ENCODE measurements at regions not wholly inside any gene's neighbourhood (a gene's known extent, or its start where the extent isn't known, plus 50 kb on each side); places are given as distances from the start of the nearest gene placed in this dataset.

DNA sequence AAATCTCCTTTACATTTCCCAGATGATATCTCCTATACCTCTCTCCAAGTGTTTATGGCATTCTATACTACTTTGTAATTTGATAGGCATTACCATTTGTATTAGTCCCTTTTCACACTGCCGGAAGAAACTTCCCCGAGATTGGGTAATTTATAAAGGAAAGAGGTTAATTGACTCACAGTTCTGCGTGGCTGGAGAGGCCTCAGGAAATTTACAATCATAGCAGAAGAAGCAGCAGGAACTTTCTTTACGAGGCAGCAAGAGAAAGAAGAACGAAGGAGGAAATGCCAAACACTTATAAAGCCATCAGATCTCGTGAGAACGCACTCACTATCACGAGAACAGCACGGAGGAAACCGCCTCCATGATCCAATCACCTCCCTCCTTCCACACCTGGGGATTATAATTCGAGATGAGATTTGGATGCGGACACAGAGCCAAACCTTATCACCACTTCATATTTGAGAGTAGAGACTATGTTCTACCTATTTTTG, 1194.6 kb downstream of the SORCS1 start:
- DNase-seq: no peak

DNA sequence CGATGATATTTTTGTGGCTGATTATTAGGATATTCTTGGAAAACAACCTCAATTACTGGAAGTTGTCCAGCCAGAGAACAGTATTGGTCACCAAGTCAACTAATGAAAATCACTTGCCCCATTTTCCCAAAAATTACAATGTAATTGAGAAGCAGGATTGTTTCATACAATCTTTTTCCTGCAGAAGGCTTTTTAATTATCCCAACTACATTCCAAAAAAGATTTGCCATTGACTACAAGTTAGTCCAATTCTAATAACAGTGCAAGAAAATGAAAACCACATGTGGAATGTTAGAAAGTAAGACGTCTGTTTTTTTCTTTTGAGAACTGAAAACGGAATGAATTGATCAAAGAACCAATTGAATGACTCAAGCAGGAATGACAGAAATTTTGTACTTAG, 1195.8 kb downstream of the SORCS1 start:
- no peak for DNase-seq

DNA sequence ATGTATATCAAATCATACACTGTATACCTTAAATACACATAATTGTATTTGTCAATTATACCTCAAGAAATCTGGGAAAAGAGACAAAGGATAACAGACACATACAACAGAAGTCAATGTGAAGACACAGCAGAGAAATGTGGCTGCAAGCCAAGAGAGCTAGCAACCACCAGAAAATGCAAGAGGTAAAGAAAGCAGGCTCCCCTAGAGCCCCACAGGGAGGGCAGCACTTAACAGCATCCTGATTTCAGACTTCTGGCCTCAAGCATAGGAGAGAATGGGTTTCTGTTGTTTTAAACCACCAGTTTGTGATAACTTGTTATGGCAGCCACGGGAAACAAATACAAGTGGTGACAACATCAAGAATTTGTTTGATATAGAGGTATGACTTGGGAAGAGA, 1197.2 kb downstream of the SORCS1 start:
- no peak for DNase-seq

DNA sequence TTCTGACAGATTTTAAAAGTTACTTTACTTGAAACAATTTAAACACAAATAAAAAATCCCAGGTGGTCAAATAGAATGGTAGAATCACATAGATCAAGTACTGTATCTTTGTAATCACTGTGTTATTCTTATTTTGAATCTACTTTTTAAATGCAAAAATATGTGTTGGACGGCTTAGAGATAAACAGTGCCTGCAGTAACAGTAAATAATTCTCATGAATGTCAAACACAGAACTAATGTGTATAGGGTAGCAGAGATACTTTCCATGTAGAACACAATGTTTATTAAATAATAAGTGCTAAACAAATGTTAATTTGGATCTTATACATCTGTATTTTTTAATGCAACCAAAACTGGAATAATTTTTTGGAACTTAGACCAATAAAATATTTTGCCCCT, 1199.4 kb downstream of the SORCS1 start:
- no peak for DNase-seq

DNA sequence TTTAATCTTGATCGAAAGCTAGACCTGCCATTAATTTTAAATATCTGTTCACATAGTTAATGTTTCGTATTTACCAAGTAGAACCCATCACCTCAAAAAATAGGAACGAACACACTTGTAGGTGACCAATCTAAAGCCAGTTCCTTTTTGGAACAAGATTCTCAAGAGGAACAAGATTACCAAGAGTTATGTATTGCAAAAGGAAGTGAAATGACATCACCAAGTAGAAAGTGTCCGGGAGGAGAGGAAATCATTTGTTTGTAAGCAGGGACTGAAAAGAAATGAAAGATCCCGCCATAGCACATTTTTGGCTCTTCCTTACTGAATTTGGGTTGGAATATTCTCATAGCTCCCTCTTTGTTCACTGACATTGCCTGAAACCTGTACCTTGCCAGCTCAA, 1200.5 kb downstream of the SORCS1 start:
- DNase-seq: no peak

DNA sequence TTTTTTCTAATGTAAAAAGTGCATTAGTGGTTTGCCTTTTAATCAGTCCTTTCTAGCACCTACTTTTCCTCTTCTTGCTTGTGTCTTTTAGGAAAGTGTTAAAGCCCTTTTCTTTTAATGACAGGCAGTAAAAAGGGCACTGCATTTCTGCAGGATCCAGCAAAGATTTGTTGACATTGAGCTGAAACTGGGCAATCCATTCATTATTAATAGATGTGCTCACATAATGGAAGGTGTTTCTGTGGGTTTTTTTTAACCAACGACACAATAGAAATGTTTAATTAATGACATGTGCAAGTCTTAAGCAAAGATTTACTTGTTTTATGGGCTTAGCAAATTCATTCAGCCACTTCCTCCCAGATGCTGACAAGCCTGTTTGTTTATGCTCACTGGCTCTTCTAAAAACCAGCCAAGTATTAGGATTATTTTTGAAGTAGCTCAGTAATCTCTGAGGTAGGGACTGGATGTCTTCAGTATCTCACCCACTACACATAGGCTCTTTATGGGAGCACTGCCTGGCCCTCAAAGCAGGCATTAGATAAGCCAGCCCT, 1201.1 kb downstream of the SORCS1 start:
- no peak for DNase-seq

DNA sequence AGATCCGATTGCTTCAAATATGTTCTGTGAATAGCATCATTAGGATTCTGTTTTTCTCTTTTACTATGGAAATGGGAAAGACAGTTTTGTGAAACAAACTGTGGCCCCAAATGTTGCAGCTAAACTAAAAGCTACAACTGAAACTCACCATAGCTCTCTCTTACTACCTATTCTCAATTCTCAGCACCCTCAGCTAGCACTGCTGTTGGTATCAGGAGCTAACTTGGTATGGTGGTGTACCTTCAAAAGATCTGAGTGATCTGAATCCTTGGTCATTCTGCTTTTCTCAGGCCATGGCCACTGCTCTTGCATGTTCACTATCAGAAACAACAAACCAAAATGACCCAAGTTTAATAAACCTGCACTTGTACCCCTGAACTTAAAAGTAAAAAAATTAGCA, 1208.0 kb downstream of the SORCS1 start:
- DNase-seq: no peak

DNA sequence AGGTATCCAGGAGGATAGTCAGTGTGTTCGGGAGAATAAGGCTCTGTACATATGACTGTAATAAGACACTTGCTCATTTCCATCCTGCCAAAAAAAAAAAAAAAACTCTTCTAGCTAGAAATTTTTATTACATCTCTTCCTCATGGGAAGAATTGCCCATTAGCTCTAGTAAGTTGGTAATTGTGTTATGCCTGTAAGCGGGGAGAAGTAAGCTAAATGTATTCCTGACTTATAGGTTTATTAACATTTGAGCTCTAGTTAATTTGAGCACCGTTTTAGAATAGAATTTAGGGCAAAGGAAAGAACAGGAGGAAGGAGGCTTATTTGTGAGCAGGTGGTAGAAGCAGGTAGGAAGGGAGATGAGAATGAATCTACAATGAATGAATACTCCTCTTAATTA, 1210.6 kb downstream of the SORCS1 start:
- DNase-seq: no peak

DNA sequence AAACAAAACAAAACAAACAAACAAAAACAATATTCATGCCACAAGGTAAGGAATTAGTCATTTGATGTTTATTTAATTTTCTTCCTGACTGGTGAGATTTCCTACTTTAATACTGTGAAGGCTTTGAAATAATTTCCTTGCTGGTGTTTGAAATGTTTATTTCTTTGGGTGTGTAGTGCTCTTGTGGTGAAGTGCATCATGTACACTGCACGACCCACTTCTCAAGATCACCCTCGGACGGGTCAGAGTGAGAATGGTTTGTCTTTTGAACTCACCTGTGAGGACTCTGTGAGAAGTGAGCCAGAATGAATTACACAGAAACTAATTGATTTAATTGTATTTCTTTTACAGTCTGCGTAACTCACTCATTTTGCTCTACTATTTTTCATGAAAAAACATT, 1211.5 kb downstream of the SORCS1 start:
- DNase-seq: no peak

DNA sequence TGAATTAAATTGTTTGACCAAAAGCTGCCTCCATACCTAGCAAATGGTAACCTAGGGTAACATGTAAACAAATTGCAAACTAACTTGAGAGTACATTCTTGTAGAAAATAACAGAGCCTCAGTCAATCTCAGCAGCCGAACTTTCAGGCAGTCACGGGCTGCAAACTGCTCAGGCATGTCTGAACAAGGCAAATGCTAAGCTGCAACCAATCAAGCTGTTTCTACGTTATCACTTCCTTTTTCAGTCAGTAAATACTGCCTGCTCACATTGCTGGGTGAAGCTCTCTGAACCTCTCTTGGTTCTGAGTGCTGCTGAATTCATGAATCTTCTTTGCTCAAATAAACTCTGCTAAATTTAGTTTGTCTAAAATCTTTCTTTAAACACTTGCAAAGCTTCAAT, 1212.4 kb downstream of the SORCS1 start:
- DNase-seq: peak; percentile 39

DNA sequence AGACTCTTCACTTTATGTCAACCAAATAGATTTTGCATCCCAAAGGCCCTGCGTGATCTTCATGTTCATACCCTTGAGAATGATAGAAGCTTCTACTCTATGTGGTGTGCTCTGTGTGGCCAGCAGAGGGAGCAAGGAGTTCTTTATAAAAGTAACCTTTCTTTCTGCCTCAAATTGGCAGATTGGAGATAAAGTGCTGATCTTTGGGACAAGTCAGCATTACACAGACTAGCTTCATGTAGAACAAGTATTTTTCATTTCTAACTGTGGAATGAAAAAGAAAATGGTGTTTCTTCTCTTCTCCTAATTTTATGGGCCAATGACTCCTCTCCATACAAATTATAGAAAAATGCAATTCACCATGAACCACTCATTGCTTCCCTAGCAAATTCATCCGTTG, 1214.1 kb downstream of the SORCS1 start:
- peak; percentile 42 for DNase-seq

DNA sequence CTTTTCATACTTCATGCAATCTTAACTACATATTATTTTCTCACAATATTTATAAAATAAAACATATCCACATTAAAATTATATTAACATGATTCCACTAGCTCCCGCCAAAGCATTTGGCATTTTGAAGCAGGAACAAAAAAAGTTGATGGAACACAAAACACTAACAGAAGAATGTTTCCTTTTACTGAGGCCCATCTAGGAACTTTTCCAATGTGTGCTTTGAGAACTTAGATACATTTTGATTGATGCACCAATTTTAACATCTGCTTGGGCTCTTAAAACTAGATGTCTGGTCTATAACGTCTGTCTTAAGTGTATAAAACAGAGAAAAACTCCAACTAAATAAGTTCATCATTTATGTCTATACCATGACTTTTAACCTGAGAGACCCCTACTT, 1214.8 kb downstream of the SORCS1 start:
- DNase-seq: no peak

DNA sequence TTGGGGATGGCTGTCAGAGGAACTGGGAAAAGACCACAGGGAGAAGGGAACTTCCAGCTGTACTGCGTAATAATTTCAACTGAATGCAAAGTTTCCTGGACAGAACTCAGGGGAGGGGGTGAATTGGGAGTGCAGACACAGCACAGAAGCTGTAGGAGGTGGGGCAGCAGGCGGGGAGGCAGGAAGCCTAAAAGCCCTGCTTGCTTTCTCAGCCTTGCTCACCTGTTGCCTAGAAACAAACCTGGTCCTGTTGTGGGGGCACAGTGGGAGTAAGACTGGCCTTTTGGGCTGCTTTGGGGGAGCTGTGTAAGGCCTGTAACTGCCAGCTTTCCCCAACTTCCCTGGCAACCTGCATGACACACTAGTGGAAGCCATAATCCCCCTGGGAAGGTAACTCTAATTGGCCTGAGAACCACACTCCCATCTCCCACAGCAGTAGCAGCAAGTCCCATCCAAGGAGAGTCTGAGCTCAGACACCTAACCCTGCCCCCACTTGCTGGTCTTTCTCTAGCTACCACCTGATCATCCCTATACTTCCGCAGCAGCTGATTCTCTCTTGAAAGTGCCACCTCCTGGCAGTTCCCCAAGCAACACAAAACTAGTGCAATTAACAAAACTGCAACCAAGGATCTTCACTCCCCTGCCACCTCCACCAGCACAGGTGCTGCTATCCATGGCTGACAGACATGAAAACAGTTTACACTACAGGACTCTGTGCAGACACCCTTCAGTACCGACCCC, 1239.3 kb downstream of the SORCS1 start:
- DNase-seq: no peak

DNA sequence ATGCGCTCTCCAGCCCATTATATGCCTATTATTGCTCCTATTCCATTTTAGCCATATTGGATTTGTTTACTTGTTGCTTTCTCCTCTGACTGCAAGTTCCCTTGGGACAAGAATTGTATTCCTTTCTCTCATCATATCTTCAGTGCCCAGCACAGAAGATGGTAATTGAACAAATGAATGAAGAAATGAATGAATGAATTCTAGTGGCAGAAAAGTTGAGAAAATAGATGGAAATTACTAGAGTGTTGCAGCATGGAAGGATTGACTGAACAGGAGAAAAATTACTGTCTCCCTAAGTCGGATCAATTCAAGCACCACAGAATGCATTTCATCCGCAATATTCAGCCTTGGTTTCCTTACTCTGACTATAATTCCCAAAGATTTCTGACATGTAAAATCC, 1243.2 kb downstream of the SORCS1 start:
- DNase-seq: no peak

DNA sequence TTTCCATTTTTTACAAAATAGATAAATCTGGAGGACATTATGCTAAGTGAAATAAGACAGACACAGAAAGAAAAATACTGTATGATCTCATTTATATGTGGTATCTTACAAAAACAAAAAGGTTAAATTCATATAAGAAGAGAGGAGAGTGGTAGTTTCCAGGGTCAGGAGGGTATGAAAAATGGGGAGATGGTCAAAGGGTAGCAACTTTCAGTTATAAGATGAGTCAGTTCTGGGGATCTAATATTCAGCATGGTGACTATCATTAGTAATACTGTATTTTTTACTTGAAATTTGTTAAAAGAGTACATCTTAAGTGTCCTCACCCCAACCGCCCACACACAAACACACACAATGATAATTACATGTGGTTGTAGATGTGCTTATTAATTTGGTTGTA, 1250.1 kb downstream of the SORCS1 start:
- no peak for DNase-seq

DNA sequence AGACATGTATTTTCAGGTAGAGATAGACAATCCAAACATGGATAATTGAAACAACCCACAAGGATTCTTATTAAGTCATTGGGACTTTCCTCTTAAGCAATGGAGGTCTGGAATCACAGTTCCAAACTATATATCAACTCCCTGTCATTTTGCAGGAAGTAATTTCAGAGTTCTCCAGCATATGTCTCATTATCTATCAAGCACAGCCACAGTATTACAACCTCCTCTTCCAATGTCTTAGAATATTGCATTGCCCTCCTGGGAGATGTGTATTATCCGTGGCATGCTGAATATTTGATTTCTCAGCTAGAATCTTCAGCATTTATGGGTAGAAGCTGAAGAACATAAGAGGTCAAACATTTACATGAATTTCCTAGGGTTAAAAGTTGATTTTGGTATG, 1255.8 kb downstream of the SORCS1 start:
- DNase-seq: no peak

DNA sequence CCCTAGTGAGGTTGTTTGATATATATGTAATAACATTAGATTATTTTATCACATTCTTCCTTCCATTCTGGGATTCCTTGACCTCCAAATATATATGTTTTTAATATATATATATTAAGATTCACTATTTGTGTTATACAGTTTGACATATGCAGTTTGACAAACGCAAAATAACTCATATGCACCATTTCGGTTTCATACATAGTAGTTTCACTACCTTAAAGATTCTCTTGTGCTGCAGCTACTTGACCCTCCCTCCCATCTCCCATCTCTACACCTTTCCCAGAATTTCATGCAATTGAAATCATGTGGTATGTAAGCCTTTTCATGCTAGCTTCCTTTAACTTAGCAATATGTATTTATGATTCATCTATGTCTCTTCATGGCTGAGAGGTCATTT, 1244.4 kb downstream of the SORCS3 start:
- DNase-seq: no peak

DNA sequence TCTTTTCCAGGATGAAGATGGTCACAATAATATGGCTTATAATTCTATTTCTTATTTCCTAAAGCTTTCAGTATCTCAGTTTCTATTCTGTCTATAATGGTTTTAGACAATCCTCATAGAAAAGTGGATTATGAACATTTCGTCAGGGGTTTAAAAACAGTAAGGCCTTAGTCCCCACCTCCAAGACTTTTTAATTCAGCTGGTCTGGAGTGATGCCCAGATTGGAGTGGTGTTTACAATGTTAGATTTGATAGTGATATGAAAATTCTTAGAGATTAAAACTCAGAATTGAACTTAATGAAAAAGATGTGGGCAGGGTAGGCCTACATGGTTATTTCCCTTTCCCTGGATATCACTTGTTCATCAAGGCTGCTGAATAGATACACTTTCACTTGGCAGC, 1238.3 kb downstream of the SORCS3 start:
- DNase-seq: no peak

DNA sequence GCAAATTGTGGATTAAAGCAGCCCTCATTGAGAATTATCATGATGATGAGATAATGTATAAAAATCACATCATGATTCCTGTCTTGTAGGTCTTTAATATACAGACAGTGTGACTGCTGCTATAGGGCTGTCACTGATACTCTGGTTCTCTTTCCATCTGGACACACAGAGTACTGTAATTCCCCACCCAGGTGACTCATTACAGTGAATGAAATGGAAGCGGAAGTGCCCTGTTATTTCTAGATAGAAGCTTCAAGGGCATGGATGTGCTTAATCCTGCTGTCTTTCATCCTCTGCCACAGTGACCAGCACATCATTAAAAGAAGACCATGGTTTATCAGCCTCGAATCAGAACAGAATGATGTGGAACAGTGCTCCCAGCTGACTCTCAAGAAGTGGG, 1234.0 kb downstream of the SORCS3 start:
- DNase-seq: no peak

DNA sequence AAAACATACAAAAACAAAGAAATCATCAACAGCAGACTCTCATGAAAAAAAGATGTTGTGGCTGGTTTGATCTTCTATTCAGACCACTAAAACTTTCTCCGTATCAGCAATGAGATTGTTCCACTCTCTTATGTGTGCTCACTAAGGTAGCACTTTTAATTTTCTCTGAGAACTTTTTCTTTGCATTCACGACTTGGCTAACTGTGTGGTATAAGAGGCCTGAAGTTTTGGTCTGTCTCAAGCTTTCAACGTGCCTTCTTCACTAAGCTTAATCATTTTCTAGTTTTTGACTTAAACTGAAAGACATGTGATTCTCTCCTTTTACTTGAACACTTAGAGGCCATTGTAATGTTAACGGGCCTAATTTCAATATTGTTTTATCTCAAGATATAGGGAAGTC, 1231.6 kb downstream of the SORCS3 start:
- no peak for DNase-seq

DNA sequence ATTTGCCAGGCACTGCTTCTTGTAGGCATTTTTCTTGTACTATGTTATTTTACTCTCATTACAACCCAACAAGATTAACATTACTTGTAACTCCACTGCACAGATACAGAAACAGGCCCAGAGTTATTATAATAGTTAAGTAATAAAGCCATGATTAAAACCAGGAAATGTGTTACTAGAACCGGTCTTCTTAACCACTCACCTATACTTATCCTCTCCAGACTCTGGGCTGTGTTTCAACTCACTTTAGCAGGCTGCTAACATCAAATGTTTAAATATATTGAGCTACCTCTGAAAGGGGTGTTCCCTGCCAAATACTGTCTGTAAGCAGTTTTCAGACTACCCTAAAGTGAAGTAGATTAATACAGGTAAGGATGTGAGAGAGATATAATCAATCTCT, 1227.8 kb downstream of the SORCS3 start:
- no peak for DNase-seq

DNA sequence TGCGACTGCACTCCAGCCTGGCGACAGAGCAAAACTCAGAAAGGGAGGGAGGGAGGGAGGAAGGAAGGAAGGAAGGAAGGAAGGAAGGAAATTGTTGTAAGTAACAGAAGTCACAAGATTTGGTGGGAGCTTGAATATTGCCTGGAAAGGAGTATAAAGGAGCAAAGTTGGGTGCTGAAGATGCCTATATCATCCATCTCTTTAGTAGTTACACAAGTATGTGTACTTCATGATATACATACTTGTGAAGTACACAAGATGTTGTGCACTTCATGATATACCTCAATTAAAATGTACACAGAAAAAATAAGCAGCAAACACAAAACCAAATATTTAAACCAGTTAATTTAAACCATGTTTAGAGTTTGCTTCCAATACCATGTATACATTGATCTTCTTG, 1223.8 kb downstream of the SORCS3 start:
- no peak for DNase-seq

DNA sequence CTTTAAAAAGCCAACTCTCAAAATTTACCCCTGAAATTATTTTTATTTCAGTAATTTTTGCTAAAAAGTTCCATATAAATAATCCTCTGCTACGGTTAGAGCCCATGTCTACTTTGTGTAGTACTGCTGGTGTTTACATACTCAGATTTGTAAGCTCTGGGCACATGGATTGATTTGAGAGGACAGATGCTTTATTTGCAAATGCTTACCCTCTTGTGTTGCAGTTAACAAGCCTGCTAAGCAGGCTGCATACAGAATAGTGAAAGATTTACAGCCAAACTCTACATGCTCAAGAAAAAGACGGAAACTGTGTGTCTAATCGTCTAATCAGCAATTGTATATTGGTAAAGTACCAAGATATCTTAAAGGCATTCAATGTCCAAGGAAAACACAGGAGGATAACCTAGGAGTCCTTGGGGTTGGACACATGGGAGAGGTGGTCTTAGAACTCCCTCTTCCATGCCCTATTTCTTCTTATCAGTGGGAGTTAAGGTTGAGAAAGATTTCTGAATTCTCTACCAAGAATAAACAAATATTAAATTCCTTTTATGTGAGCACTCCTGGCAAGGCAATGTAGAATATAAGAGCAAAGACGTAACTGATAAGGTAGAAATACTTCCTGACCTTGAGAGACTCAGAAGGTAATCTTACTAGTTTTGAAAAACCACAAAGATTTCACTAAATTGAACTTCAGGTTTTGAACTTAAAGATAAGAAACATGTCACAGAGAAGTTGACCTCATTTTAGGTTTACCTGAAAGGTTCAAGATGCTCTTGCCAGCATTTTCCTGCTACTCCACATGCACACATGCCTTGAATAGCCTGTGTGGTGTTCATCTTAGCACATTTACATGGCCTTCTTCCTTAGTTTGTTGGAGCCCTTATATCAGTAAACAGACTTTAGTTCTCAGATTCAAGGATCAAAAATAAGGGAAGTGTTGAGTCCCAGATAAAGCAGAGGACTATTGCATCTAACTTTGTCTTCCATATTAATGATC, 1216.5 kb downstream of the SORCS3 start:
- DNase-seq: no peak

DNA sequence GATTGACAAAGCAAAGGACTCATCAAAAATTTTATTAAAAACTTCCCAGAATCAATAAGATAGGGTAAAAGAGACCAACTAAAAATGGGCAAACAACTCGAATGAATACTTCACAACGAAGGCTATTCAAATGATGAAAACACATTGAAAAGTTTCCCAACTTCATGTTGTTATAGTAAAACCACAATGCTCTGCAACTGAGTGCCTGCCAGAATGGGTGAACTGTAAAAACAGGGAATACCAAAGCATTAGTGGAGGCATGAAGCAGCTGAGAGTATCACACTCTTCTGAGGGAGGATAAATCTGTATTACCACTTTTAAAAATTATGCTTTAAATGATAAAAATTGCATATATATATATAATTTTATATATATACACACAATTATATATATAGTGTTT, 1214.7 kb downstream of the SORCS3 start:
- no peak for DNase-seq

Measured in right hindlimb (tissue), 1 donor.